Astrocyte of the cerebellum (primary cell): ENCODE measurements at regions not wholly inside any gene's neighbourhood (a gene's known extent, or its start where the extent isn't known, plus 50 kb on each side); places are given as distances from the start of the nearest gene placed in this dataset.

Experiments
- DNase-seq: peaks from one replicate; pipeline ENCODE4 v3.0.0-alpha.2; 2011; ENCODE audit warnings: low read depth
- H3K4me3 ChIP-seq: 2 replicates; pipeline ENCODE4 v1.5.1; 2011; ENCODE audit warnings: mild to moderate bottlenecking, low read depth, low read length, moderate library complexity
- CTCF ChIP-seq: IDR thresholded peaks from 2 replicates; pipeline ENCODE4 v1.5.1; 2012; ENCODE audit warnings: low read length, low read depth, moderate library complexity, mild to moderate bottlenecking; ENCODE audit errors: missing control alignments
- in situ Hi-C: cut with HindIII; loops from 2 replicates; pipeline ENCODE4 v1.10.0; 2017; ENCODE audit warnings: low sequenced_read_pairs

GRCh38 chr18:53771664-53772063 lies 452.8 kb downstream of the MBD2 start:
- no peak for TF ChIP-seq CTCF
- no peak for DNase-seq
- in situ Hi-C loops, result no loop called here
- no peak overlapping the region for H3K4me3 ChIP-seq

- no peak for DNase-seq
- TF ChIP-seq CTCF, result no peak
- in situ Hi-C loops, result no loop called here
- no peak overlapping the region for H3K4me3 ChIP-seq
These were observed 459.3 kb downstream of the MBD2 start for GRCh38 chr18:53765211-53765610.

GRCh38 chr18:53764086-53764485 lies 460.4 kb downstream of the MBD2 start:
- in situ Hi-C loops, result no loop called here
- H3K4me3 ChIP-seq, result no peak overlapping the region
- no peak for DNase-seq
- TF ChIP-seq CTCF, result no peak

- in situ Hi-C loops, result no loop called here
- no peak overlapping the region for H3K4me3 ChIP-seq
- TF ChIP-seq CTCF, result no peak
- no peak for DNase-seq
These were observed 467.1 kb downstream of the MBD2 start for GRCh38 chr18:53757328-53757727.

- H3K4me3 ChIP-seq, result no peak overlapping the region
- TF ChIP-seq CTCF, result no peak
- in situ Hi-C loops, result no loop called here
- DNase-seq, result no peak
These were observed 467.9 kb downstream of the MBD2 start for GRCh38 chr18:53756610-53756972.

- DNase-seq, result no peak
- TF ChIP-seq CTCF, result no peak
- no peak overlapping the region for H3K4me3 ChIP-seq
- in situ Hi-C loops, result no loop called here
These were observed 468.4 kb downstream of the MBD2 start for GRCh38 chr18:53755914-53756609.

GRCh38 chr18:53754154-53754553 lies 470.3 kb downstream of the MBD2 start:
- in situ Hi-C loops, result no loop called here
- H3K4me3 ChIP-seq, result no peak overlapping the region
- DNase-seq, result no peak
- no peak for TF ChIP-seq CTCF
